B cell (primary cell): ENCODE measurements at regions not wholly inside any gene's neighbourhood (a gene's known extent, or its start where the extent isn't known, plus 50 kb on each side); places are given as distances from the start of the nearest gene placed in this dataset.

Experiments used
- ATAC-seq: fragments of 200-7000 bp; cut with Tn5 transposase; one replicate; pipeline ENCODE4 v1.10.0; 2021; ENCODE audit warnings: low read depth, mild to moderate bottlenecking, moderate number of reproducible peaks, moderate library complexity
- CTCF ChIA-PET: fragments of 350-600 bp; sonication (Branson Sonifier 250); formaldehyde crosslinking; loops from one replicate; lab custom pipeline; 2021; ENCODE audit warnings: antibody characterized with exemption, inconsistent platforms; lab: Charles Lee
- POLR2A ChIA-PET: fragments of 350-600 bp; sonication (Branson Sonifier 250); formaldehyde crosslinking; loops from one replicate; lab custom pipeline; 2021; ENCODE audit warnings: antibody characterized with exemption; lab: Charles Lee
- DNase-seq: peaks from one replicate; pipeline ENCODE4 v3.0.0; 2013
- H2AFZ ChIP-seq: 2 replicates; pipeline ENCODE4 v1.6.1; 2012; ENCODE audit warnings: mild to moderate bottlenecking, low read depth, low read length; ENCODE audit not compliant: insufficient read depth, poor library complexity, severe bottlenecking
- H3K27ac ChIP-seq, 2 donors: 1 replicate in 1 of 2; 2 replicates in 1 of 2; pipeline ENCODE4 v1.5.1; 2012 to 2013; ENCODE audit warnings: low read length in 2 of 2, mild to moderate bottlenecking in 2 of 2, moderate library complexity in 1 of 2
- H3K27me3 ChIP-seq, 4 experiments: fragments of 200-600 bp in 1 of 4; sonication (generic) in 1 of 4; replicated peaks in 1 of 4; 1 replicate in 2 of 4; 2 replicates in 2 of 4; pipeline versions ENCODE4 v1.6.1 to v1.7.0; 2013 to 2016; ENCODE audit warnings: low read length in 3 of 4, mild to moderate bottlenecking in 2 of 4, mixed read lengths in 1 of 4, moderate library complexity in 1 of 4; ENCODE audit not compliant: insufficient read depth in 4 of 4, control insufficient read depth in 3 of 4; ENCODE audit errors: control extremely low read depth in 1 of 4
- H3K36me3 ChIP-seq, 2 experiments: replicated peaks in 1 of 2; 1 replicate in 1 of 2; 2 replicates in 1 of 2; pipeline versions ENCODE4 v1.6.1 to v1.7.1; 2013; ENCODE audit warnings: low read length in 1 of 2; ENCODE audit not compliant: insufficient read depth in 2 of 2, control insufficient read depth in 1 of 2; ENCODE audit errors: control extremely low read depth in 1 of 2, extremely low read depth in 1 of 2
- H3K4me1 ChIP-seq, 2 donors: fragments of 200-600 bp in 1 of 2; sonication (generic) in 1 of 2; 1 replicate in 1 of 2; 2 replicates in 1 of 2; pipeline versions ENCODE4 v1.5.1 to v1.6.1; 2013 to 2017; ENCODE audit warnings: low read length in 2 of 2; ENCODE audit not compliant: control insufficient read depth in 2 of 2, insufficient read depth in 2 of 2
- H3K4me2 ChIP-seq: replicated peaks from 2 replicates; pipeline ENCODE3; 2012; ENCODE audit warnings: mild to moderate bottlenecking, low read depth, low read length; ENCODE audit not compliant: poor library complexity, severe bottlenecking
- H3K4me3 ChIP-seq, 5 experiments: fragments of 200-600 bp in 1 of 5; sonication (generic) in 1 of 5; 1 replicate in 3 of 5; 2 replicates in 2 of 5; pipeline versions ENCODE4 v1.5.1 to v1.7.0; 2011 to 2016; ENCODE audit warnings: low read length in 4 of 5, mild to moderate bottlenecking in 4 of 5, low read depth in 2 of 5, control low read depth in 1 of 5, moderate library complexity in 1 of 5; ENCODE audit not compliant: insufficient read depth in 1 of 5; ENCODE audit errors: control extremely low read depth in 1 of 5, extremely low read depth in 1 of 5
- H3K79me2 ChIP-seq: fragments of 200-600 bp; sonication (generic); one replicate; pipeline ENCODE4 v1.6.0; 2016; ENCODE audit warnings: low read length; ENCODE audit not compliant: control insufficient read depth, insufficient read depth
- H3K9ac ChIP-seq: fragments of 200-600 bp; sonication (generic); 2 replicates; pipeline ENCODE4 v1.6.1; 2017; ENCODE audit warnings: mild to moderate bottlenecking, low read length, moderate library complexity
- H3K9me3 ChIP-seq, 3 donors: one replicate each; pipeline versions ENCODE4 v1.6.1 to v1.7.1; 2013; ENCODE audit warnings: low read length in 2 of 3; ENCODE audit not compliant: control insufficient read depth in 2 of 3, insufficient read depth in 1 of 3; ENCODE audit errors: control extremely low read depth in 1 of 3
- H4K20me1 ChIP-seq: 2 replicates; pipeline ENCODE4 v1.6.0; 2012; ENCODE audit warnings: mild to moderate bottlenecking, low read length; ENCODE audit not compliant: insufficient read depth, control insufficient read depth, poor library complexity, severe bottlenecking
- H3K27ac Mint-ChIP-seq: one replicate; pipeline ENCODE4 v1.8.0; 2021; ENCODE audit warnings: mixed read lengths
- H3K27me3 Mint-ChIP-seq: one replicate; pipeline ENCODE4 v1.8.0; 2021; ENCODE audit warnings: mixed read lengths
- H3K4me1 Mint-ChIP-seq: one replicate; pipeline ENCODE4 v1.8.0; 2021; ENCODE audit warnings: mixed read lengths
- H3K4me3 Mint-ChIP-seq: one replicate; pipeline ENCODE4 v1.8.0; 2021; ENCODE audit warnings: mixed read lengths
- H3K9me3 Mint-ChIP-seq: one replicate; pipeline ENCODE4 v1.8.0; 2022; ENCODE audit warnings: mixed read lengths; ENCODE audit not compliant: insufficient read depth
- CTCF ChIP-seq: fragments of 200-600 bp; IDR thresholded peaks from one replicate; pipeline ENCODE4 v1.8.0; 2022; ENCODE audit warnings: antibody characterized with exemption, mild to moderate bottlenecking
- EZH2 ChIP-seq: IDR thresholded peaks from 2 replicates; pipeline ENCODE4 v1.6.1; 2012; ENCODE audit warnings: borderline replicate concordance, low read depth, mild to moderate bottlenecking, moderate library complexity, low read length; ENCODE audit not compliant: insufficient read depth, poor library complexity, severe bottlenecking
- WGBS: methylation state at CpG from one replicate; pipeline ENCODE4 v1.1.5; 2013; ENCODE audit warnings: missing lambda C conversion rate; ENCODE audit not compliant: insufficient coverage; 5-methylcytosine and 5-hydroxymethylcytosine counted together
- intact Hi-C: fragments of 100-400 bp; cut with micrococcal nuclease; formaldehyde crosslinking; loops from one replicate; pipeline ENCODE4 v1.10.0; 2022

- Histone ChIP-seq H3K9ac (no peak overlapping the region), H3K4me1 (no peaks in the 10 kb centered on the region), H3K36me3 (no peaks in the 10 kb centered on the region), H3K79me2 (no peaks in the 10 kb centered on the region), H3K27me3 (no peaks in the 10 kb centered on the region), H3K27ac (no peak overlapping the region), H2AFZ (no peak overlapping the region), H3K4me3 (no peak overlapping the region), H4K20me1 (no peaks in the 10 kb centered on the region), H3K9me3 (peaks cover 0 to 3% (median 0%) of the 10 kb centered on the region in 3 donors), H3K4me2 (no peak overlapping the region)
- Mint-ChIP-seq H3K27ac (no peak overlapping the region), H3K4me3 (no peak overlapping the region), H3K4me1 (no peaks in the 10 kb centered on the region), H3K27me3 (no peaks in the 10 kb centered on the region), H3K9me3 (peaks cover 4% of the 10 kb centered on the region)
- CTCF ChIA-PET: no interaction called here
- POLR2A ChIA-PET: no interaction called here
- WGBS: no CpG with 5 or more reads among the region's 2 CpGs
- TF ChIP-seq EZH2: no peak
- no peak for TF ChIP-seq CTCF
- DNase-seq (no peak), ATAC-seq (no peak)
- intact Hi-C loops: no loop called here
Measured at GRCh38 chr12:42885677-42886076, 296.1 kb upstream of the PRICKLE1 start.

GRCh38 chr12:42884116-42884515 is 294.6 kb upstream of the PRICKLE1 start:
- no peaks in the 10 kb centered on the region for H3K36me3 ChIP-seq
- no peaks in the 10 kb centered on the region for H3K79me2 ChIP-seq
- H3K27ac ChIP-seq: no peak overlapping the region
- CTCF ChIA-PET: no interaction called here
- intact Hi-C loops: no loop called here
- no peak for TF ChIP-seq CTCF
- TF ChIP-seq EZH2: no peak
- Mint-ChIP-seq H3K27me3 (no peaks in the 10 kb centered on the region), H3K4me1 (no peaks in the 10 kb centered on the region), H3K27ac (no peak overlapping the region), H3K4me3 (no peak overlapping the region), H3K9me3 (peaks cover 5% of the 10 kb centered on the region)
- no peaks in the 10 kb centered on the region for H3K27me3 ChIP-seq
- H3K9me3 ChIP-seq: peaks cover 0 to 5% (median 3%) of the 10 kb centered on the region in 3 donors
- WGBS: 100% methylated on average over 2 of the region's 4 CpGs
- no peak overlapping the region for H3K4me2 ChIP-seq
- ATAC-seq (no peak), DNase-seq (no peak)
- POLR2A ChIA-PET: no interaction called here
- H3K4me3 ChIP-seq: no peak overlapping the region
- H3K4me1 ChIP-seq: no peaks in the 10 kb centered on the region
- no peak overlapping the region for H3K9ac ChIP-seq
- H4K20me1 ChIP-seq: no peaks in the 10 kb centered on the region
- H2AFZ ChIP-seq: no peak overlapping the region
